ENCODE measurements at regions not wholly inside any gene's neighbourhood (a gene's known extent, or its start where the extent isn't known, plus 50 kb on each side); places are given as distances from the start of the nearest gene placed in this dataset.

DNA sequence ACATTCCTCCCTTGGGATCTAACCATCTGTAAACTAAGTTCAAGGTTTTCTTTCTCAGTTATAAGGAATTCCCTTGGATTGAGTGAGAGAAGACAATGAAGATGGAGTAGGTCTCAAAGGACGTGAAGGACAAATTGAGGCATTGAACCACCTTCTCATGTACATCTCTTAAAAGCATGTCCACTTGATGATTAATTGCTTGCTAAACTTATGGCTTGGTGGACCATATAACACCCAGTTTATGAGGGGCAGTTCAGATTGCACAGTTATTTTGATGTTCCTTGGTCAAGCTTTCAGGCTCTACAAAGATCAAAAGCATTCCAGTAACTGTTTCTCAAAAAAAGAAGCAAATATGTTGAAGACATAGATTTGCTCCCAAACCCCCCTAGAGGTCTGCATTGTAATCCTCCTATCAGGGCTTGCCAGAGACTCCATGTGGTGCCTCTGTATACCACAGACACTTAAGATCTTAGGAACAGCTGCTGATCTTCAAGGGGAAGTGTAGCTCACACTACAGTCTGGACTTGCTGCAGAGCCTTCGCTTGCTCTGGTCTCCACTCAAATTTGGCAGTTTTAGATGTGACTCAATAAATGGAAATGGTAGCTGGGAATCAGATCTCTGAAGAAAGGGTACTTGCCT is 56.9 kb upstream of the ALDH1A1 start:
- TF ChIP-seq, protein P1, sequence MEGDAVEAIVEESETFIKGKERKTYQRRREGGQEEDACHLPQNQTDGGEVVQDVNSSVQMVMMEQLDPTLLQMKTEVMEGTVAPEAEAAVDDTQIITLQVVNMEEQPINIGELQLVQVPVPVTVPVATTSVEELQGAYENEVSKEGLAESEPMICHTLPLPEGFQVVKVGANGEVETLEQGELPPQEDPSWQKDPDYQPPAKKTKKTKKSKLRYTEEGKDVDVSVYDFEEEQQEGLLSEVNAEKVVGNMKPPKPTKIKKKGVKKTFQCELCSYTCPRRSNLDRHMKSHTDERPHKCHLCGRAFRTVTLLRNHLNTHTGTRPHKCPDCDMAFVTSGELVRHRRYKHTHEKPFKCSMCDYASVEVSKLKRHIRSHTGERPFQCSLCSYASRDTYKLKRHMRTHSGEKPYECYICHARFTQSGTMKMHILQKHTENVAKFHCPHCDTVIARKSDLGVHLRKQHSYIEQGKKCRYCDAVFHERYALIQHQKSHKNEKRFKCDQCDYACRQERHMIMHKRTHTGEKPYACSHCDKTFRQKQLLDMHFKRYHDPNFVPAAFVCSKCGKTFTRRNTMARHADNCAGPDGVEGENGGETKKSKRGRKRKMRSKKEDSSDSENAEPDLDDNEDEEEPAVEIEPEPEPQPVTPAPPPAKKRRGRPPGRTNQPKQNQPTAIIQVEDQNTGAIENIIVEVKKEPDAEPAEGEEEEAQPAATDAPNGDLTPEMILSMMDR (IDR thresholded peaks at IDR 0.05; ENCODE audit: insufficient read depth, low read length, poor library complexity, severe bottlenecking), result no peak
- Histone ChIP-seq H3K36me3 (ENCODE audit: control insufficient read depth, insufficient read depth, low read length) (no peaks in the 10 kb centered on the region), H3K4me3 (replicated peaks; ENCODE audit: low read depth, low read length) (no peak overlapping the region), H3K27me3 (replicated peaks; ENCODE audit: control insufficient read depth, insufficient read depth, low read length) (no peaks in the 10 kb centered on the region)
- no peak for DNase-seq (ENCODE audit: extremely low read depth, insufficient read length)

GRCh38 chr9:73007966-73008672 is 55.3 kb upstream of the ALDH1A1 start:
- H3K27me3 ChIP-seq (replicated peaks; ENCODE audit: control insufficient read depth, insufficient read depth, low read length), result no peaks in the 10 kb centered on the region
- no peak overlapping the region for H3K4me3 ChIP-seq (replicated peaks; ENCODE audit: low read depth, low read length)
- no peaks in the 10 kb centered on the region for H3K36me3 ChIP-seq (ENCODE audit: control insufficient read depth, insufficient read depth, low read length)
- no peak for DNase-seq (ENCODE audit: extremely low read depth, insufficient read length)
- TF ChIP-seq, protein P1 (IDR thresholded peaks at IDR 0.05; ENCODE audit: insufficient read depth, low read length, poor library complexity, severe bottlenecking), result no peak

DNA sequence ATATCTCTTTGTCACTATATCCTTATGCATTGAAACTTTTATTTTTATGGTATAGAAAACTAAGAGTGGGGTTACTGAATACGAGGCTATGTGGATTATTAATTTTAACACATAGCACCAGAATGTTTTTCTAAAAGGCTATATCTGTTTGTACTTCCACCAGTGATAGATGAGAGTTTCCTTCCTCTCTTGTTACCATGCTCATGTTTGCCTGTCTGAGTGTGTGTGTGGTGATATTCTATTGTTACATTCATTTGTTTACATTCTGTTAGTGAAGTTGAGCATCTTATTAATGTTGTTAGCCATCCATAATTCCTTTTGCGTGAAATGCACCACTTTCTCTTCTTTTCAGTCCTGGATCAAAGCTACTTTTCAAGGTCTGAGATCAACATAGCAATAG is 54.1 kb upstream of the ALDH1A1 start:
- TF ChIP-seq, protein P1 (IDR thresholded peaks at IDR 0.05; ENCODE audit: insufficient read depth, low read length, poor library complexity, severe bottlenecking), result no peak

More for the DNA sequence above, 54.1 kb upstream of the ALDH1A1 start:
- H3K27me3 ChIP-seq (replicated peaks; ENCODE audit: control insufficient read depth, insufficient read depth, low read length), result no peaks in the 10 kb centered on the region
- no peaks in the 10 kb centered on the region for H3K36me3 ChIP-seq (ENCODE audit: control insufficient read depth, insufficient read depth, low read length)
- no peak overlapping the region for H3K4me3 ChIP-seq (replicated peaks; ENCODE audit: low read depth, low read length)
- DNase-seq (ENCODE audit: extremely low read depth, insufficient read length), result no peak
